ENCODE measurements at regions not wholly inside any gene's neighbourhood (a gene's known extent, or its start where the extent isn't known, plus 50 kb on each side); places are given as distances from the start of the nearest gene placed in this dataset.

GRCh38 chr9:99726758-99727157 is 94.9 kb upstream of the NR4A3 start:
- Mint-ChIP-seq H3K36me3 (no peaks in the 10 kb centered on the region), H3K9me3 (no peaks in the 10 kb centered on the region), H3K4me3 (no peak overlapping the region), H3K4me1 (no peaks in the 10 kb centered on the region), H3K27me3 (ENCODE audit: low read depth) (no peaks in the 10 kb centered on the region), H3K27ac (no peak overlapping the region)
- TF ChIP-seq, protein P1, sequence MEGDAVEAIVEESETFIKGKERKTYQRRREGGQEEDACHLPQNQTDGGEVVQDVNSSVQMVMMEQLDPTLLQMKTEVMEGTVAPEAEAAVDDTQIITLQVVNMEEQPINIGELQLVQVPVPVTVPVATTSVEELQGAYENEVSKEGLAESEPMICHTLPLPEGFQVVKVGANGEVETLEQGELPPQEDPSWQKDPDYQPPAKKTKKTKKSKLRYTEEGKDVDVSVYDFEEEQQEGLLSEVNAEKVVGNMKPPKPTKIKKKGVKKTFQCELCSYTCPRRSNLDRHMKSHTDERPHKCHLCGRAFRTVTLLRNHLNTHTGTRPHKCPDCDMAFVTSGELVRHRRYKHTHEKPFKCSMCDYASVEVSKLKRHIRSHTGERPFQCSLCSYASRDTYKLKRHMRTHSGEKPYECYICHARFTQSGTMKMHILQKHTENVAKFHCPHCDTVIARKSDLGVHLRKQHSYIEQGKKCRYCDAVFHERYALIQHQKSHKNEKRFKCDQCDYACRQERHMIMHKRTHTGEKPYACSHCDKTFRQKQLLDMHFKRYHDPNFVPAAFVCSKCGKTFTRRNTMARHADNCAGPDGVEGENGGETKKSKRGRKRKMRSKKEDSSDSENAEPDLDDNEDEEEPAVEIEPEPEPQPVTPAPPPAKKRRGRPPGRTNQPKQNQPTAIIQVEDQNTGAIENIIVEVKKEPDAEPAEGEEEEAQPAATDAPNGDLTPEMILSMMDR (IDR thresholded peaks at IDR 0.05; ENCODE audit: unreplicated experiment), result no peak
- DNase-seq (ENCODE audit: low spot score in 2 of 2, unreplicated experiment in 2 of 2), result no peak

DNA sequence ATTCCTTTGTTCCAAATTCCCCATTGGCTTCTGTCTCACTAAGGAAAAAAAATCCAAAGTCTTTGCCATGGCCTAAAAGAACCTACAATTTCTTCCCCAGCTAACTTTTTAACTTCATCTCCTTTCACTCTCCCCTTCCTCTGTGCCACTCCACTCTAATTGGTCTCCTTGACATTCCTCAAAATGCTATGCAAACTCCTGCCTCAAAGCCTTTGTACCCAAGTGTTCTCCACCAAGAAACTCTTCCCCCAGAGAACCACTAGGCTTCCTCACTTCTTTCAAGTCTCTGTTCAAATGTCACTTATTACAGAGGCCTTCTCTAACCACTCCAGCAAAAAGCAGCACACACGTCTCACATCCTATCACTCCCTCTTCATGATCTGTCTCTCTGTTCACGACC is 91.6 kb upstream of the NR4A3 start:
- H3K27ac Mint-ChIP-seq, result no peak overlapping the region
- TF ChIP-seq, protein P1 (IDR thresholded peaks at IDR 0.05; ENCODE audit: unreplicated experiment), result no peak
- no peaks in the 10 kb centered on the region for H3K36me3 Mint-ChIP-seq
- H3K27me3 Mint-ChIP-seq (ENCODE audit: low read depth), result no peaks in the 10 kb centered on the region
- H3K9me3 Mint-ChIP-seq, result no peaks in the 10 kb centered on the region
- no peak for DNase-seq (ENCODE audit: low spot score in 2 of 2, unreplicated experiment in 2 of 2)
- peaks cover 7% of the 10 kb centered on the region for H3K4me1 Mint-ChIP-seq
- H3K4me3 Mint-ChIP-seq, result no peak overlapping the region

DNA sequence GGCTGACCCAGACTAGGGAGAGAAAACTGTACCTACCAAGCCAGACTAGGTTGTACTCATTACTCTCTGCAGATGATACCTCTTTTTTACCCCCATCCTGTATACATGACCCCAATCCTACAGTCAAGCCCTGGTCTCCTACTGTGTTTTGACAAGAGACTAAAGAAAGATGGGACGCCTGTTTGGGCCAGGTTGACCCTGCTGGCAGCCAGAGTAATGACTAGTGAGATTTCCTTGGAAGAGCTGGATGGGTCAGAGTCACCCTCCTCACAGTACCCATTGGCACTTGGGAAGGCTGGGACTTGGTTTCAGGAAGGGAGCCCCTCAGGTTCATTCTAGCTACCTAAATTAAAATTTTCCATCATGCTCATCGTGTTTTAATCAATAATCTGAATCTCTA is 89.7 kb upstream of the NR4A3 start:
- Mint-ChIP-seq H3K27ac (no peak overlapping the region), H3K9me3 (peaks cover 3% of the 10 kb centered on the region), H3K36me3 (no peaks in the 10 kb centered on the region), H3K4me3 (no peak overlapping the region), H3K4me1 (peaks cover 7% of the 10 kb centered on the region), H3K27me3 (ENCODE audit: low read depth) (no peaks in the 10 kb centered on the region)
- no peak for DNase-seq (ENCODE audit: low spot score in 2 of 2, unreplicated experiment in 2 of 2)
- TF ChIP-seq, protein P1 (IDR thresholded peaks at IDR 0.05; ENCODE audit: unreplicated experiment), result no peak

DNA sequence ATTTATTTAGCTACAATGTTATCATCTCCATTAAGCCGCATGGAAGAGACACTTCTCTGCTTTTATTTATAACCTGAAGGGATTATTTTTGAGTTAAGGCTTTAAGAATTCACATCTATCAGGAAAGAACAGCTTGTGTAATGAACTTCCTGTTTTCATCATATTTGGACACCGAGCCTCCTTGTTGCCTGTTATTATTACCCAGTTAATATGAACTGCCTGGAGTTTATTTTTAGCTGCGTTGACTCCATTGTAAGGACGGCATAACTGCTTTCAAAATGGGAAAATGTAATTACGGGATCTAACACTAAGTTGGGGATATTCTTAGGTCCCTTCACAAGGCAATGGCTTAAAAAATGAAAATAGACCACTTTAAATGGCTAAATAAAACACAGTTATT is 89.0 kb upstream of the NR4A3 start:
- Mint-ChIP-seq H3K4me3 (no peak overlapping the region), H3K27ac (no peak overlapping the region), H3K27me3 (ENCODE audit: low read depth) (no peaks in the 10 kb centered on the region), H3K9me3 (peaks cover 3% of the 10 kb centered on the region), H3K4me1 (peaks cover 7% of the 10 kb centered on the region), H3K36me3 (no peaks in the 10 kb centered on the region)
- TF ChIP-seq, protein P1 (IDR thresholded peaks at IDR 0.05; ENCODE audit: unreplicated experiment), result no peak
- DNase-seq (ENCODE audit: low spot score in 2 of 2, unreplicated experiment in 2 of 2), result no peak

DNA sequence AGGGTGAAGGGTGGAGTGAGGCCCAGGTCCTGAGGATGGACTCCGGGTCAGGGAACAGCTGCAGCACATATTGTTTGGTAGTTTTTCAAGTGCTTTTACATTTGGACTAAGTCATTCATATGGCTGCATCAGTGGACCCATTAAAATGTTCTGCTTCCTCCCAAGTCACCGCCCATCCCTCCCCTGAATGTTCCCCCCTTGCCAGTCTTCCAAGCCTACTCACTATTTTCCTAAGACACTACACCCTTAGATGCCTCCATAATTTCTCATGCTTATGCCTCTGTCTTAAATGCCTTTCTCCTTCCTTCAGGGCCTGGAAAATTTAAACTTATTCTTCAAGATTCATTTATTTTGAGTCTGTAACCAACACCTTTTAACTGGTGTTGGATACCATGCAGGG is 86.6 kb upstream of the NR4A3 start:
- no peak overlapping the region for H3K4me3 Mint-ChIP-seq
- H3K27me3 Mint-ChIP-seq (ENCODE audit: low read depth), result no peaks in the 10 kb centered on the region
- H3K27ac Mint-ChIP-seq, result no peak overlapping the region
- H3K9me3 Mint-ChIP-seq, result peaks cover 3% of the 10 kb centered on the region
- peaks cover 8% of the 10 kb centered on the region for H3K4me1 Mint-ChIP-seq
- TF ChIP-seq, protein P1 (IDR thresholded peaks at IDR 0.05; ENCODE audit: unreplicated experiment), result no peak
- no peaks in the 10 kb centered on the region for H3K36me3 Mint-ChIP-seq
- no peak for DNase-seq (ENCODE audit: low spot score in 2 of 2, unreplicated experiment in 2 of 2)

DNA sequence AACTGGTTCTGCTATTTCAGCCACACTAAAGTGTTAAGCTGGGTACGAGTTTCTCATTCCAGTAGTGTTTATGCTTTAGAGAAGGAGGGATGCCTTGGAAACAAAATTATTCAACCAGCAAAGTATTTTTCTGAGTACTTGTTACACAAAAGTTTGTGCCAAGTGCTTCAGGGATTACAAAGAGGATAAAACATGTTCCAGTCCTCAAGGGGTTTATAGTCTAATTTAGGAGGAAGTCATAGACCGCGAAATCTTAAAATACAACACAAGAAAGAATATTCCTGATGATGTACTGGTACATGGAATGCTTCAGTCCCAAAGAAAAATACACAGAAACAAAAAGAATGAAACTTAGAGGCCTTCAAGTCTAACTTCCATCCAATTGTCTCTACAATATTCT is 85.4 kb upstream of the NR4A3 start:
- TF ChIP-seq, protein P1 (IDR thresholded peaks at IDR 0.05; ENCODE audit: unreplicated experiment), result no peak
- Mint-ChIP-seq H3K9me3 (peaks cover 7% of the 10 kb centered on the region), H3K27me3 (ENCODE audit: low read depth) (no peaks in the 10 kb centered on the region), H3K36me3 (no peaks in the 10 kb centered on the region), H3K4me3 (no peak overlapping the region), H3K4me1 (peaks cover 8% of the 10 kb centered on the region), H3K27ac (no peak overlapping the region)
- DNase-seq (ENCODE audit: low spot score in 2 of 2, unreplicated experiment in 2 of 2), result no peak
